Bronchial epithelial cell (primary cell): ENCODE measurements at regions not wholly inside any gene's neighbourhood (a gene's known extent, or its start where the extent isn't known, plus 50 kb on each side); places are given as distances from the start of the nearest gene placed in this dataset.

Experiments
- DNase-seq: peaks from one replicate; pipeline ENCODE4 v3.0.0-alpha.2; 2010; ENCODE audit warnings: low read depth
- FAIRE-seq: peaks from 2 replicates; lab custom pipeline; 2011; peaks lifted over from hg19 to GRCh38; lab: Jason Lieb, UNC
- H3K27me3 ChIP-seq: 2 replicates; pipeline ENCODE4 v1.5.1; 2011; ENCODE audit warnings: low read length; ENCODE audit not compliant: control insufficient read depth, insufficient read depth
- H3K36me3 ChIP-seq: 2 replicates; pipeline ENCODE4 v1.5.1; 2011; ENCODE audit warnings: low read length; ENCODE audit not compliant: control insufficient read depth, insufficient read depth
- H3K4me3 ChIP-seq: 2 replicates; pipeline ENCODE4 v1.5.1; 2011; ENCODE audit warnings: mild to moderate bottlenecking, low read depth, low read length, control low read depth
- CTCF ChIP-seq: IDR thresholded peaks from 2 replicates; pipeline ENCODE4 v1.5.1; 2011; ENCODE audit warnings: mild to moderate bottlenecking, moderate library complexity, low read length, control low read depth, inconsistent platforms; ENCODE audit not compliant: insufficient read depth, severe bottlenecking

GRCh38 chr3:95210878-95211277 is 1148.0 kb downstream of the NSUN3 start:
- no peak for TF ChIP-seq CTCF
- no peak for DNase-seq
- Histone ChIP-seq H3K36me3 (no peaks in the 10 kb centered on the region), H3K4me3 (no peak overlapping the region), H3K27me3 (no peaks in the 10 kb centered on the region)
- FAIRE-seq: no peak

GRCh38 chr3:95212117-95212516 is 1149.3 kb downstream of the NSUN3 start:
- H3K4me3 ChIP-seq: no peak overlapping the region
- no peak for FAIRE-seq
- no peak for TF ChIP-seq CTCF
- DNase-seq: no peak
- H3K36me3 ChIP-seq: no peaks in the 10 kb centered on the region
- H3K27me3 ChIP-seq: no peaks in the 10 kb centered on the region

GRCh38 chr3:95215437-95215957 is 1152.6 kb downstream of the NSUN3 start:
- no peak for DNase-seq
- no peak for TF ChIP-seq CTCF
- FAIRE-seq: no peak
- no peaks in the 10 kb centered on the region for H3K36me3 ChIP-seq
- no peak overlapping the region for H3K4me3 ChIP-seq
- H3K27me3 ChIP-seq: no peaks in the 10 kb centered on the region

GRCh38 chr3:95217661-95218060 is 1154.8 kb downstream of the NSUN3 start:
- no peak for TF ChIP-seq CTCF
- no peak for FAIRE-seq
- no peaks in the 10 kb centered on the region for H3K36me3 ChIP-seq
- no peak for DNase-seq
- no peaks in the 10 kb centered on the region for H3K27me3 ChIP-seq
- no peak overlapping the region for H3K4me3 ChIP-seq

- Histone ChIP-seq H3K36me3 (no peaks in the 10 kb centered on the region), H3K4me3 (no peak overlapping the region), H3K27me3 (no peaks in the 10 kb centered on the region)
- no peak for DNase-seq
- TF ChIP-seq CTCF: no peak
- no peak for FAIRE-seq
Measured at GRCh38 chr3:95218484-95218883, 1155.6 kb downstream of the NSUN3 start.

GRCh38 chr3:95226437-95226836 is 1163.6 kb downstream of the NSUN3 start:
- Histone ChIP-seq H3K36me3 (no peaks in the 10 kb centered on the region), H3K27me3 (no peaks in the 10 kb centered on the region), H3K4me3 (no peak overlapping the region)
- DNase-seq (no peak), FAIRE-seq (no peak)
- TF ChIP-seq CTCF: no peak
